Activated naive CD8-positive, alpha-beta T cell treated with anti-CD3 and anti-CD28 coated beads for 36 hours (primary cell): ENCODE measurements at regions not wholly inside any gene's neighbourhood (a gene's known extent, or its start where the extent isn't known, plus 50 kb on each side); places are given as distances from the start of the nearest gene placed in this dataset.

ENCODE experiments used
- DNase-seq: peaks from one replicate; pipeline ENCODE4 v3.0.0; 2021
- H3K27ac Mint-ChIP-seq: one replicate; pipeline ENCODE4 v1.8.0; 2022; ENCODE audit warnings: mild to moderate bottlenecking, moderate library complexity, mixed read lengths
- H3K27me3 Mint-ChIP-seq: one replicate; pipeline ENCODE4 v1.8.0; 2022; ENCODE audit warnings: mild to moderate bottlenecking, mixed read lengths
- H3K36me3 Mint-ChIP-seq: one replicate; pipeline ENCODE4 v1.8.0; 2021; ENCODE audit warnings: mild to moderate bottlenecking, mixed read lengths
- H3K4me1 Mint-ChIP-seq: one replicate; pipeline ENCODE4 v1.8.0; 2021; ENCODE audit warnings: mixed read lengths
- H3K4me3 Mint-ChIP-seq: one replicate; pipeline ENCODE4 v1.8.0; 2022; ENCODE audit warnings: mild to moderate bottlenecking, moderate library complexity, mixed read lengths
- H3K9me3 Mint-ChIP-seq: one replicate; pipeline ENCODE4 v1.8.0; 2022; ENCODE audit warnings: mixed read lengths

GRCh38 chr9:89765211-89765946 is 160.6 kb downstream of the GADD45G start:
- Mint-ChIP-seq H3K36me3 (no peaks in the 10 kb centered on the region), H3K9me3 (no peaks in the 10 kb centered on the region), H3K27ac (no peak overlapping the region), H3K27me3 (peaks cover 5% of the 10 kb centered on the region), H3K4me3 (no peak overlapping the region), H3K4me1 (peaks cover 3% of the 10 kb centered on the region)
- DNase-seq = no peak

- Mint-ChIP-seq H3K9me3 (no peaks in the 10 kb centered on the region), H3K36me3 (no peaks in the 10 kb centered on the region), H3K27me3 (peaks cover 4% of the 10 kb centered on the region), H3K27ac (no peak overlapping the region), H3K4me1 (peaks cover 5% of the 10 kb centered on the region), H3K4me3 (no peak overlapping the region)
- DNase-seq = no peak
These were observed 162.2 kb downstream of the GADD45G start for GRCh38 chr9:89766991-89767390.

- Mint-ChIP-seq H3K27me3 (peaks cover 4% of the 10 kb centered on the region), H3K36me3 (no peaks in the 10 kb centered on the region), H3K4me3 (no peak overlapping the region), H3K9me3 (no peaks in the 10 kb centered on the region), H3K4me1 (peaks cover 5% of the 10 kb centered on the region), H3K27ac (no peak overlapping the region)
- DNase-seq = no peak
These were observed 163.2 kb downstream of the GADD45G start for GRCh38 chr9:89768051-89768450.

- Mint-ChIP-seq H3K27ac (no peak overlapping the region), H3K4me1 (peaks cover 5% of the 10 kb centered on the region), H3K9me3 (no peaks in the 10 kb centered on the region), H3K27me3 (peaks cover 4% of the 10 kb centered on the region), H3K36me3 (no peaks in the 10 kb centered on the region), H3K4me3 (no peak overlapping the region)
- DNase-seq = no peak
These were observed 163.8 kb downstream of the GADD45G start for GRCh38 chr9:89768650-89769071.

- DNase-seq = no peak
- peaks cover 4% of the 10 kb centered on the region for H3K27me3 Mint-ChIP-seq
- H3K27ac Mint-ChIP-seq = no peak overlapping the region
These were observed 165.8 kb downstream of the GADD45G start for GRCh38 chr9:89770531-89771174.

GRCh38 chr9:89771205-89771604 is 166.4 kb downstream of the GADD45G start:
- DNase-seq = no peak
- Mint-ChIP-seq H3K27ac (no peak overlapping the region), H3K36me3 (no peaks in the 10 kb centered on the region), H3K27me3 (peaks cover 4% of the 10 kb centered on the region), H3K9me3 (no peaks in the 10 kb centered on the region), H3K4me3 (no peak overlapping the region), H3K4me1 (peaks cover 5% of the 10 kb centered on the region)

More at GRCh38 chr9:89770531-89771174, 165.8 kb downstream of the GADD45G start:
- Mint-ChIP-seq H3K36me3 (no peaks in the 10 kb centered on the region), H3K9me3 (no peaks in the 10 kb centered on the region), H3K4me1 (peaks cover 5% of the 10 kb centered on the region), H3K4me3 (no peak overlapping the region)

- Mint-ChIP-seq H3K4me1 (peaks cover 5% of the 10 kb centered on the region), H3K27ac (no peak overlapping the region), H3K9me3 (no peaks in the 10 kb centered on the region), H3K36me3 (no peaks in the 10 kb centered on the region), H3K4me3 (no peak overlapping the region), H3K27me3 (peaks cover 8% of the 10 kb centered on the region)
- DNase-seq = no peak
These were observed 168.4 kb downstream of the GADD45G start for GRCh38 chr9:89773170-89773569.

GRCh38 chr9:89774858-89775370 is 170.1 kb downstream of the GADD45G start:
- H3K4me1 Mint-ChIP-seq = peaks cover 7% of the 10 kb centered on the region
- H3K27me3 Mint-ChIP-seq = peaks cover 8% of the 10 kb centered on the region
- no peaks in the 10 kb centered on the region for H3K36me3 Mint-ChIP-seq
- no peak for DNase-seq
- no peak overlapping the region for H3K4me3 Mint-ChIP-seq
- no peak overlapping the region for H3K27ac Mint-ChIP-seq
- no peaks in the 10 kb centered on the region for H3K9me3 Mint-ChIP-seq

- Mint-ChIP-seq H3K36me3 (no peaks in the 10 kb centered on the region), H3K9me3 (no peaks in the 10 kb centered on the region), H3K4me3 (no peak overlapping the region), H3K4me1 (peaks cover 2% of the 10 kb centered on the region), H3K27me3 (peaks cover 8% of the 10 kb centered on the region), H3K27ac (no peak overlapping the region)
- DNase-seq = no peak
These were observed 170.8 kb downstream of the GADD45G start for GRCh38 chr9:89775641-89776040.

GRCh38 chr9:89776795-89777525 is 172.1 kb downstream of the GADD45G start:
- H3K4me1 Mint-ChIP-seq = peaks cover 5% of the 10 kb centered on the region
- H3K36me3 Mint-ChIP-seq = no peaks in the 10 kb centered on the region
- H3K4me3 Mint-ChIP-seq = no peak overlapping the region
- no peak overlapping the region for H3K27ac Mint-ChIP-seq
- H3K27me3 Mint-ChIP-seq = peaks cover 4% of the 10 kb centered on the region
- no peak for DNase-seq
- no peaks in the 10 kb centered on the region for H3K9me3 Mint-ChIP-seq

- Mint-ChIP-seq H3K4me1 (peaks cover 7% of the 10 kb centered on the region), H3K27me3 (peaks cover 4% of the 10 kb centered on the region), H3K4me3 (no peak overlapping the region), H3K27ac (no peak overlapping the region), H3K9me3 (no peaks in the 10 kb centered on the region), H3K36me3 (no peaks in the 10 kb centered on the region)
- DNase-seq = no peak
These were observed 172.7 kb downstream of the GADD45G start for GRCh38 chr9:89777544-89777943.

GRCh38 chr9:89778100-89779090 is 173.6 kb downstream of the GADD45G start:
- Mint-ChIP-seq H3K9me3 (no peaks in the 10 kb centered on the region), H3K4me3 (no peak overlapping the region), H3K36me3 (no peaks in the 10 kb centered on the region), H3K4me1 (peaks cover 7% of the 10 kb centered on the region), H3K27me3 (peaks cover 4% of the 10 kb centered on the region), H3K27ac (no peak overlapping the region)
- no peak for DNase-seq

GRCh38 chr9:89779405-89780203 is 174.8 kb downstream of the GADD45G start:
- Mint-ChIP-seq H3K9me3 (no peaks in the 10 kb centered on the region), H3K27ac (no peak overlapping the region), H3K4me1 (peaks cover 7% of the 10 kb centered on the region), H3K27me3 (peaks cover 8% of the 10 kb centered on the region), H3K4me3 (no peak overlapping the region), H3K36me3 (no peaks in the 10 kb centered on the region)
- no peak for DNase-seq

- peaks cover 7% of the 10 kb centered on the region for H3K4me1 Mint-ChIP-seq
- H3K27ac Mint-ChIP-seq = no peak overlapping the region
- peaks cover 8% of the 10 kb centered on the region for H3K27me3 Mint-ChIP-seq
- no peak for DNase-seq
- no peaks in the 10 kb centered on the region for H3K9me3 Mint-ChIP-seq
- H3K36me3 Mint-ChIP-seq = no peaks in the 10 kb centered on the region
- H3K4me3 Mint-ChIP-seq = no peak overlapping the region
These were observed 176.1 kb downstream of the GADD45G start for GRCh38 chr9:89780959-89781358.
